Left lung (tissue), 4 donors: ENCODE measurements at regions not wholly inside any gene's neighbourhood (a gene's known extent, or its start where the extent isn't known, plus 50 kb on each side); places are given as distances from the start of the nearest gene placed in this dataset.

Source experiments
- ATAC-seq: fragments of 200-7000 bp; cut with Tn5 transposase; one replicate; pipeline ENCODE4 v1.9.1; 2020; ENCODE audit warnings: moderate library complexity
- DNase-seq, 4 donors: peaks; one replicate each; pipeline ENCODE4 v3.0.0-alpha.2; 2013 to 2020
- H3K27ac ChIP-seq, 2 donors: fragments of 200-600 bp; sonication (generic) in 1 of 2; one replicate each; pipeline versions ENCODE4 v1.5.0 to v1.8.0; 2020 to 2021
- H3K27me3 ChIP-seq, 2 donors: fragments of 200-600 bp; sonication (generic) in 1 of 2; one replicate each; pipeline versions ENCODE4 v1.5.0 to v1.8.0; 2020 to 2021
- H3K36me3 ChIP-seq, 2 donors: fragments of 200-600 bp; sonication (generic) in 1 of 2; one replicate each; pipeline versions ENCODE4 v1.5.0 to v1.8.0; 2020 to 2021
- H3K4me1 ChIP-seq, 2 donors: fragments of 200-600 bp; one replicate each; pipeline ENCODE4 v1.8.0; 2021
- H3K4me3 ChIP-seq, 2 donors: fragments of 200-600 bp; sonication (generic) in 1 of 2; one replicate each; pipeline versions ENCODE4 v1.5.0 to v1.8.0; 2020 to 2021; ENCODE audit warnings: mild to moderate bottlenecking in 1 of 2
- H3K9me3 ChIP-seq, 2 donors: fragments of 200-600 bp; sonication (generic) in 1 of 2; one replicate each; pipeline versions ENCODE4 v1.5.0 to v1.8.0; 2020 to 2021
- CTCF ChIP-seq, 2 donors: fragments of 200-600 bp; sonication (generic) in 1 of 2; IDR thresholded peaks; one replicate each; pipeline versions ENCODE4 v1.5.0 to v1.8.0; 2021; ENCODE audit warnings: antibody characterized with exemption in 2 of 2
- intact Hi-C, 2 donors: fragments of 100-400 bp; cut with DNase I; formaldehyde crosslinking; loops; one replicate each; pipeline versions ENCODE4 v1.11.2 to v1.14.2; 2022
- donor health status: DM: no; HTN: yes; CAD: no.
- donor health status: DM: no; HTN: no; CAD: no.

GRCh38 chr4:186809070-186809469 lies 85.4 kb upstream of the FAT1 start:
- ATAC-seq (no peak), DNase-seq (no peak)
- Histone ChIP-seq H3K27ac (no peak overlapping the region), H3K4me3 (no peak overlapping the region), H3K9me3 (no peaks in the 10 kb centered on the region), H3K36me3 (no peaks in the 10 kb centered on the region), H3K4me1 (no peaks in the 10 kb centered on the region), H3K27me3 (no peaks in the 10 kb centered on the region)
- TF ChIP-seq CTCF (IDR thresholded peaks at IDR 0.05), result no peak
- intact Hi-C loops, result no loop called here

GRCh38 chr4:186810613-186811150 lies 87.0 kb upstream of the FAT1 start:
- intact Hi-C loops, result no loop called here
- Histone ChIP-seq H3K4me3 (no peak overlapping the region), H3K27ac (no peak overlapping the region), H3K9me3 (no peaks in the 10 kb centered on the region), H3K36me3 (no peaks in the 10 kb centered on the region), H3K27me3 (no peaks in the 10 kb centered on the region), H3K4me1 (no peaks in the 10 kb centered on the region)
- no peak for ATAC-seq
- TF ChIP-seq CTCF (IDR thresholded peaks at IDR 0.05), result no peak
- no peak for DNase-seq

GRCh38 chr4:186812592-186812991 lies 88.9 kb upstream of the FAT1 start:
- Histone ChIP-seq H3K4me3 (no peak overlapping the region), H3K27ac (no peak overlapping the region), H3K27me3 (no peaks in the 10 kb centered on the region), H3K4me1 (no peaks in the 10 kb centered on the region), H3K36me3 (no peaks in the 10 kb centered on the region), H3K9me3 (no peaks in the 10 kb centered on the region)
- no peak for TF ChIP-seq CTCF (IDR thresholded peaks at IDR 0.05)
- ATAC-seq (no peak), DNase-seq (no peak)
- intact Hi-C loops, result no loop called here

GRCh38 chr4:186813377-186814068 lies 89.9 kb upstream of the FAT1 start:
- ATAC-seq (no peak), DNase-seq (no peak)
- no peaks in the 10 kb centered on the region for H3K9me3 ChIP-seq
- TF ChIP-seq CTCF (IDR thresholded peaks at IDR 0.05), result no peak
- H3K4me3 ChIP-seq, result no peak overlapping the region
- no peaks in the 10 kb centered on the region for H3K27me3 ChIP-seq
- no peaks in the 10 kb centered on the region for H3K36me3 ChIP-seq
- no peak overlapping the region for H3K27ac ChIP-seq
- intact Hi-C loops, result no loop called here
- no peaks in the 10 kb centered on the region for H3K4me1 ChIP-seq

- no peak for TF ChIP-seq CTCF (IDR thresholded peaks at IDR 0.05)
- DNase-seq (no peak), ATAC-seq (no peak)
- no peaks in the 10 kb centered on the region for H3K27me3 ChIP-seq
- H3K4me3 ChIP-seq, result no peak overlapping the region
- intact Hi-C loops, result no loop called here
- H3K36me3 ChIP-seq, result no peaks in the 10 kb centered on the region
- H3K4me1 ChIP-seq, result no peaks in the 10 kb centered on the region
- H3K9me3 ChIP-seq, result no peaks in the 10 kb centered on the region
- no peak overlapping the region for H3K27ac ChIP-seq
Measured at GRCh38 chr4:186814535-186815070, 90.9 kb upstream of the FAT1 start.
